Stomach (tissue), 4 donors: ENCODE measurements at regions not wholly inside any gene's neighbourhood (a gene's known extent, or its start where the extent isn't known, plus 50 kb on each side); places are given as distances from the start of the nearest gene placed in this dataset.
"Not testable (repeated sequence)": the region's sequence is repeated elsewhere in the genome, so short reads cannot be mapped to it uniquely, and the experiment has no call there.

ENCODE experiments used
- CTCF ChIP-seq, 7 experiments: fragments of 450-650 bp in 4 of 7; fragments of 200-600 bp in 3 of 7; sonication (generic) in 3 of 7; IDR thresholded peaks; one replicate each; pipeline ENCODE4 v1.5.1; 2016 to 2019; ENCODE audit warnings: antibody characterized with exemption in 7 of 7, control low read depth in 2 of 7, mild to moderate bottlenecking in 1 of 7
- EP300 ChIP-seq: sonication (generic); formaldehyde crosslinking; IDR thresholded peaks from one replicate; pipeline ENCODE4 v1.6.1; 2017; ENCODE audit warnings: antibody characterized with exemption
- POLR2AphosphoS5 ChIP-seq, 3 donors: sonication (generic); formaldehyde crosslinking; IDR thresholded peaks; one replicate each; pipeline ENCODE4 v1.6.1; 2016; ENCODE audit warnings: antibody characterized with exemption in 3 of 3

GRCh38 chr18:73330106-73330505, 462.3 kb upstream of the NETO1 start:
- not testable (repeated sequence) for TF ChIP-seq CTCF (IDR thresholded peaks at IDR 0.05); POLR2AphosphoS5 (IDR thresholded peaks at IDR 0.05); EP300
